ENCODE measurements at regions not wholly inside any gene's neighbourhood (a gene's known extent, or its start where the extent isn't known, plus 50 kb on each side); places are given as distances from the start of the nearest gene placed in this dataset.
"Not testable (repeated sequence)": the region's sequence is repeated elsewhere in the genome, so short reads cannot be mapped to it uniquely, and the experiment has no call there.

DNA sequence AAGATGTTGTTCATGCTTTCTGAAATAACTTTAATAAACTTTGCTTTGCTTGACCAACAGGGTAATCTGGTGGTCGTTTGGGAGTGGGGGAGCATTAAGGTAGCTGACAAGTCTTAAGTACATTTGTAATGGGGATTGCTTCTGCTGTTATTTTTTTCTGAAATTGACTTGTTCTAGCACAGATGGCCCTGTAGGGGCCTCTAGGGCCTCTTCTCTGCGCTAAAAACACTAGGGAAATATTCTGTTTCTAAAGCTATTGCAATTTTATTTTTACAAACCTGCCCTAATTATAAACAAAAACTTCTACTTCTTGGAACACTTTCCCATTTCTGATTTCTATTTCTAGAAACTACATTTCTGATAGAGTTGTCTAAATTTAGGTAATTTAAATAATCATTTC is 191.3 kb upstream of the KCNJ3 start:
- Histone ChIP-seq H3K27me3 (ENCODE audit: control insufficient read depth, low read length) (no peaks in the 10 kb centered on the region), H4K20me1 (ENCODE audit: control insufficient read depth, insufficient read depth, low read depth, low read length) (no peaks in the 10 kb centered on the region), H3F3A (ENCODE audit: control insufficient read depth, insufficient read depth) (no peaks in the 10 kb centered on the region), H3K4me2 (ENCODE audit: low read length) (no peak overlapping the region), H3K79me2 (ENCODE audit: control insufficient read depth, low read length) (no peaks in the 10 kb centered on the region), H3K36me3 (ENCODE audit: control insufficient read depth, low read length) (no peaks in the 10 kb centered on the region), H3K9me2 (replicated peaks; ENCODE audit: control insufficient read depth, low read length) (no peaks in the 10 kb centered on the region), H3K9me3 (ENCODE audit: control insufficient read depth, insufficient read depth, low read length) (no peaks in the 10 kb centered on the region), H3K4me3 (ENCODE audit: low read length) (no peak overlapping the region), H3K4me1 (ENCODE audit: control insufficient read depth, low read length) (no peaks in the 10 kb centered on the region), H3K27ac (ENCODE audit: low read depth, low read length) (no peak overlapping the region)
- TF ChIP-seq, protein P1, sequence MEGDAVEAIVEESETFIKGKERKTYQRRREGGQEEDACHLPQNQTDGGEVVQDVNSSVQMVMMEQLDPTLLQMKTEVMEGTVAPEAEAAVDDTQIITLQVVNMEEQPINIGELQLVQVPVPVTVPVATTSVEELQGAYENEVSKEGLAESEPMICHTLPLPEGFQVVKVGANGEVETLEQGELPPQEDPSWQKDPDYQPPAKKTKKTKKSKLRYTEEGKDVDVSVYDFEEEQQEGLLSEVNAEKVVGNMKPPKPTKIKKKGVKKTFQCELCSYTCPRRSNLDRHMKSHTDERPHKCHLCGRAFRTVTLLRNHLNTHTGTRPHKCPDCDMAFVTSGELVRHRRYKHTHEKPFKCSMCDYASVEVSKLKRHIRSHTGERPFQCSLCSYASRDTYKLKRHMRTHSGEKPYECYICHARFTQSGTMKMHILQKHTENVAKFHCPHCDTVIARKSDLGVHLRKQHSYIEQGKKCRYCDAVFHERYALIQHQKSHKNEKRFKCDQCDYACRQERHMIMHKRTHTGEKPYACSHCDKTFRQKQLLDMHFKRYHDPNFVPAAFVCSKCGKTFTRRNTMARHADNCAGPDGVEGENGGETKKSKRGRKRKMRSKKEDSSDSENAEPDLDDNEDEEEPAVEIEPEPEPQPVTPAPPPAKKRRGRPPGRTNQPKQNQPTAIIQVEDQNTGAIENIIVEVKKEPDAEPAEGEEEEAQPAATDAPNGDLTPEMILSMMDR (IDR thresholded peaks at IDR 0.05; ENCODE audit: low read depth, low read length, poor library complexity, severe bottlenecking) = no peak
- no peak for TF ChIP-seq EZH2phosphoT487 (IDR thresholded peaks at IDR 0.05; ENCODE audit: borderline replicate concordance, low read length)

DNA sequence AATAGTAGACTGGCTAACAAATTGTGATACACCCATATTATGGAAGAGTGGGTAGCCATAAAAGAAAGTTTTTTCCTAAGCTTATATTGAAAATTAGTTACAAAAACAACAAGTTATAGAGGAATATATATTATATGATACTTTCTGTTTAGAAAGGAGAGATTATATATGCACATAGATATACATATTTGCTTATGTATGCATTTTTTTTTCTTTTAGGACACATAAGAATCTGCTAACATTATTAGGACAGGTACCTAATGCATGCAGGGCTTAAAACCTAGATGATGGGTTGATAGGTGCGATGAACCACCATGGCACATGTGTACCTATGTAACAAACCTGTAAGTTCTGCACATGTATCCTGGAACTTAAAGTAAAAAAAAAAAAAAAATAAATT is 179.6 kb upstream of the KCNJ3 start:
- no peak overlapping the region for H3K4me2 ChIP-seq (ENCODE audit: low read length)
- no peaks in the 10 kb centered on the region for H3K9me3 ChIP-seq (ENCODE audit: control insufficient read depth, insufficient read depth, low read length)
- no peak overlapping the region for H3K4me3 ChIP-seq (ENCODE audit: low read length)
- H3K27ac ChIP-seq (ENCODE audit: low read depth, low read length) = no peak overlapping the region
- no peak for TF ChIP-seq EZH2phosphoT487 (IDR thresholded peaks at IDR 0.05; ENCODE audit: borderline replicate concordance, low read length)
- TF ChIP-seq, protein P1 (IDR thresholded peaks at IDR 0.05; ENCODE audit: low read depth, low read length, poor library complexity, severe bottlenecking) = no peak
- no peaks in the 10 kb centered on the region for H3K36me3 ChIP-seq (ENCODE audit: control insufficient read depth, low read length)
- no peaks in the 10 kb centered on the region for H4K20me1 ChIP-seq (ENCODE audit: control insufficient read depth, insufficient read depth, low read depth, low read length)
- no peaks in the 10 kb centered on the region for H3K27me3 ChIP-seq (ENCODE audit: control insufficient read depth, low read length)
- H3K9me2 ChIP-seq (replicated peaks; ENCODE audit: control insufficient read depth, low read length) = no peaks in the 10 kb centered on the region
- H3K79me2 ChIP-seq (ENCODE audit: control insufficient read depth, low read length) = no peaks in the 10 kb centered on the region
- H3F3A ChIP-seq (ENCODE audit: control insufficient read depth, insufficient read depth) = no peaks in the 10 kb centered on the region
- no peaks in the 10 kb centered on the region for H3K4me1 ChIP-seq (ENCODE audit: control insufficient read depth, low read length)

DNA sequence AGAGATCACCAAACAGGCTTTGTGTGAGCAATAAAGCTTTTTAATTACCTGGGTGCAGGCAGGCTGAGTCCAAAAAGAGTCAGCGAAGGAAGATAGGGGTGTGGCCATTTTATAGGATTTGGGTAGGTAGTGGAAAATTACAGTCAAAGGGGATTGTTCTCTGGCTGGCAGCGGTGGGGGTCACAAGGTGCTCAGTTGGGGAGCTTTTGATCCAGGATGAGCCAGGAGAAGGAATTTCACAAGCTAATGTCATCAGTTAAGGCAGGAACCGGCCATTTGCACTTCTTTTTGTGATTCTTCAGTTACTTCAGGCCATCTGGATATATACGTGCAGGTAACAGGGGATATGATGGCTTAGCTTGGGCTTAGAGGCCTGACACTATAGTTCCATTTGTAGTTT is 177.5 kb upstream of the KCNJ3 start:
- H3K27me3 ChIP-seq (ENCODE audit: control insufficient read depth, low read length); H3F3A ChIP-seq (ENCODE audit: control insufficient read depth, insufficient read depth); H4K20me1 ChIP-seq (ENCODE audit: control insufficient read depth, insufficient read depth, low read depth, low read length); H3K9me2 ChIP-seq (replicated peaks; ENCODE audit: control insufficient read depth, low read length); H3K4me3 ChIP-seq (ENCODE audit: low read length); H3K4me2 ChIP-seq (ENCODE audit: low read length); H3K9me3 ChIP-seq (ENCODE audit: control insufficient read depth, insufficient read depth, low read length); H3K27ac ChIP-seq (ENCODE audit: low read depth, low read length); H3K79me2 ChIP-seq (ENCODE audit: control insufficient read depth, low read length); H3K36me3 ChIP-seq (ENCODE audit: control insufficient read depth, low read length); H3K4me1 ChIP-seq (ENCODE audit: control insufficient read depth, low read length): not testable (repeated sequence)

DNA sequence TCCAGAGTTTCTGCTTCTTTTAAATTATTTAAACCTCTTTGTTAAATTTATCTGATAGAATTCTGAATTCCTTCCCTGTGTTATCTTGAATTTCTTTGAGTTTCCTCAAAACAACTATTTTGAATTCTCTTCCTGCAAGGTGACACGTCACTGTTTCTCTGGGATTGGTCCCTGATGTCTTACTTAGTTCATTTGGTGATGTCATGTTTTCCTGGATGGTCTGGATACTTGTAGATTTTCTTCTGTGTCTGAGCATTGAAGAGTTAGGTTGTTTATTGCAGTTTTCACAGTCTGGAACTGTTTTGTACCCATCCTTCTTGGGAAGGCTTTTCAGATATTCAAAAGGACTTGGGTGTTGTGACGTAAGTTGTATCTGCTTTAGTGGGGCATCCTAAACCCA is 172.3 kb upstream of the KCNJ3 start:
- Histone ChIP-seq H3K36me3 (ENCODE audit: control insufficient read depth, low read length) (no peaks in the 10 kb centered on the region), H3F3A (ENCODE audit: control insufficient read depth, insufficient read depth) (no peaks in the 10 kb centered on the region), H3K4me1 (ENCODE audit: control insufficient read depth, low read length) (no peaks in the 10 kb centered on the region), H3K79me2 (ENCODE audit: control insufficient read depth, low read length) (no peaks in the 10 kb centered on the region), H3K27ac (ENCODE audit: low read depth, low read length) (no peak overlapping the region), H3K9me2 (replicated peaks; ENCODE audit: control insufficient read depth, low read length) (no peaks in the 10 kb centered on the region), H3K9me3 (ENCODE audit: control insufficient read depth, insufficient read depth, low read length) (no peaks in the 10 kb centered on the region), H3K4me2 (ENCODE audit: low read length) (no peak overlapping the region), H3K27me3 (ENCODE audit: control insufficient read depth, low read length) (no peaks in the 10 kb centered on the region), H3K4me3 (ENCODE audit: low read length) (no peak overlapping the region), H4K20me1 (ENCODE audit: control insufficient read depth, insufficient read depth, low read depth, low read length) (no peaks in the 10 kb centered on the region)
- TF ChIP-seq EZH2phosphoT487 (IDR thresholded peaks at IDR 0.05; ENCODE audit: borderline replicate concordance, low read length) = no peak
- TF ChIP-seq, protein P1 (IDR thresholded peaks at IDR 0.05; ENCODE audit: low read depth, low read length, poor library complexity, severe bottlenecking) = no peak
